Right lobe of liver (tissue), 6 donors: ENCODE measurements at regions not wholly inside any gene's neighbourhood (a gene's known extent, or its start where the extent isn't known, plus 50 kb on each side); places are given as distances from the start of the nearest gene placed in this dataset.

Experiments
- ATAC-seq, 4 donors: fragments of 200-7000 bp; cut with Tn5 transposase; one replicate each; pipeline ENCODE4 v1.9.1; 2020; ENCODE audit warnings: mild to moderate bottlenecking in 4 of 4, moderate library complexity in 4 of 4
- DNase-seq, 3 donors: peaks; one replicate each; pipeline ENCODE4 v3.0.0-alpha.2; 2020
- H3K27ac ChIP-seq, 3 donors: fragments of 200-600 bp; one replicate each; pipeline ENCODE4 v1.8.0; 2022
- H3K27me3 ChIP-seq, 2 donors: fragments of 200-600 bp; one replicate each; pipeline ENCODE4 v1.8.0; 2022
- H3K36me3 ChIP-seq, 4 donors: fragments of 200-600 bp; sonication (generic) in 1 of 4; one replicate each; pipeline versions ENCODE4 v1.5.1 to v1.8.0; 2017 to 2022; ENCODE audit warnings: control low read depth in 1 of 4
- H3K4me1 ChIP-seq, 4 donors: fragments of 200-600 bp; sonication (generic) in 1 of 4; one replicate each; pipeline versions ENCODE4 v1.5.1 to v1.8.0; 2017 to 2022; ENCODE audit warnings: control low read depth in 1 of 4
- H3K4me3 ChIP-seq, 3 donors: fragments of 200-600 bp; one replicate each; pipeline ENCODE4 v1.8.0; 2022
- H3K9me3 ChIP-seq, 4 donors: fragments of 200-600 bp; sonication (generic) in 1 of 4; one replicate each; pipeline versions ENCODE4 v1.5.1 to v1.8.0; 2017 to 2022; ENCODE audit warnings: control low read depth in 1 of 4
- POLR2A ChIP-seq: fragments of 450-650 bp; IDR thresholded peaks from one replicate; pipeline ENCODE4 v1.6.1; 2017; ENCODE audit warnings: antibody characterized with exemption, mild to moderate bottlenecking
- WGBS: methylation state at CpG from one replicate; pipeline ENCODE4 v1.1.6; 2018; ENCODE audit warnings: low coverage, low lambda C conversion rate; ENCODE audit not compliant: insufficient coverage; ENCODE audit errors: missing lambda C conversion rate; 5-methylcytosine and 5-hydroxymethylcytosine counted together
- intact Hi-C, 2 donors: fragments of 100-400 bp; cut with DNase I; formaldehyde crosslinking; loops; one replicate each; pipeline versions ENCODE4 v1.11.2 to v1.14.1; 2022
- TF ChIP-seq, protein P1 (sequence below), 4 donors: fragments of 200-600 bp in 3 of 4; fragments of 450-650 bp in 1 of 4; IDR thresholded peaks; one replicate each; pipeline versions ENCODE4 v1.5.1 to v1.8.0; 2016 to 2022; ENCODE audit warnings: antibody characterized with exemption in 4 of 4, mild to moderate bottlenecking in 2 of 4
- donor health status: DM: no; HTN: yes; CAD: no.
- donor health status: DM: no; HTN: no; CAD: no.
- donor health status: DM: no; HTN: no; CAD: no.
- donor health status: DM: no; HTN: yes; CAD: no.
- donor health status: DM: no; HTN: yes; CAD: no.

DNA sequence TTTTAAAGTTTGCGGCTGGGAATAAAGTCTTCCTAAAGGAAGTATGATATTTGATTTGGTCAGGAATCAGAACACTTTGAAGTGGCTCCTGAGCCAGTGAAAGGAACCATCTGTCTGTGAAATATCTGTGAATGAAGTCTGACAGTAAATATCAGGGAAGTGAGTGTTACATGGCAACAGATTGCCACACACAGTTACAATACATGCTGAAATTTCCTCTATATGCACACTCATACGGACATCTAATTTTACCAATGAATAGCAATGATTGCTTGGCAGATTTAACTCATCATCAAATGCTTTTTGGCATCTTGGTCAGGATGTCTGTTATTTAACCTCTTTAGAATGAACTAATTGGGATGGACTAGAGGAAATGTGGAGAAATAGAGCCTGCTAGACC lies 1023.8 kb downstream of the FAT4 start:
- intact Hi-C loops = no loop called here
- H3K4me3 ChIP-seq = no peak overlapping the region
- DNase-seq (no peak), ATAC-seq (no peak)
- no peaks in the 10 kb centered on the region for H3K9me3 ChIP-seq
- no peaks in the 10 kb centered on the region for H3K4me1 ChIP-seq
- no peaks in the 10 kb centered on the region for H3K36me3 ChIP-seq
- TF ChIP-seq POLR2A = no peak
- TF ChIP-seq, protein P1, sequence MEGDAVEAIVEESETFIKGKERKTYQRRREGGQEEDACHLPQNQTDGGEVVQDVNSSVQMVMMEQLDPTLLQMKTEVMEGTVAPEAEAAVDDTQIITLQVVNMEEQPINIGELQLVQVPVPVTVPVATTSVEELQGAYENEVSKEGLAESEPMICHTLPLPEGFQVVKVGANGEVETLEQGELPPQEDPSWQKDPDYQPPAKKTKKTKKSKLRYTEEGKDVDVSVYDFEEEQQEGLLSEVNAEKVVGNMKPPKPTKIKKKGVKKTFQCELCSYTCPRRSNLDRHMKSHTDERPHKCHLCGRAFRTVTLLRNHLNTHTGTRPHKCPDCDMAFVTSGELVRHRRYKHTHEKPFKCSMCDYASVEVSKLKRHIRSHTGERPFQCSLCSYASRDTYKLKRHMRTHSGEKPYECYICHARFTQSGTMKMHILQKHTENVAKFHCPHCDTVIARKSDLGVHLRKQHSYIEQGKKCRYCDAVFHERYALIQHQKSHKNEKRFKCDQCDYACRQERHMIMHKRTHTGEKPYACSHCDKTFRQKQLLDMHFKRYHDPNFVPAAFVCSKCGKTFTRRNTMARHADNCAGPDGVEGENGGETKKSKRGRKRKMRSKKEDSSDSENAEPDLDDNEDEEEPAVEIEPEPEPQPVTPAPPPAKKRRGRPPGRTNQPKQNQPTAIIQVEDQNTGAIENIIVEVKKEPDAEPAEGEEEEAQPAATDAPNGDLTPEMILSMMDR (IDR thresholded peaks at IDR 0.05) = no peak
- 44% methylated on average over 2 of the region's 2 CpGs for WGBS
- no peaks in the 10 kb centered on the region for H3K27me3 ChIP-seq
- H3K27ac ChIP-seq = no peak overlapping the region

DNA sequence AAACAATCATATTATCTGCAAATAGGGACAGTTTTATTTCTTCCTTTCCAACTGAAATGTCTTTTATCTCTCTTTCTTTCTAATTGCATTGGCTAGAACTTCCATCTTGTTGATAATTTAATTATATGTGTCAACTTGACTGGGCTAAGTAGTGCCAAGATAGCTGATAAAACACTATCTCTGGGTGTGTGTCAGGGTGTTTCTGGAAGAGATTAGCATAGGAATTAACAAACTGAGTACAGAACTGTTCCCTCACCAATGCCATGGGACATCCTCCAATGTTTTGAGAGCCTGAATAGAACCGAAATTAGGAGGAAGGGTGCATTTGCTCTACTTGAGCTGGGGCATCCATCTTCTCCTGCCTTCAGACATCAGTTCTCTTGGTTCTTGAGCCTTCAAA lies 1027.2 kb downstream of the FAT4 start:
- intact Hi-C loops = no loop called here
- H3K27ac ChIP-seq = no peak overlapping the region
- ATAC-seq (no peak), DNase-seq (no peak)
- no peaks in the 10 kb centered on the region for H3K9me3 ChIP-seq
- H3K4me3 ChIP-seq = no peak overlapping the region
- no peaks in the 10 kb centered on the region for H3K27me3 ChIP-seq
- H3K36me3 ChIP-seq = no peaks in the 10 kb centered on the region
- no peak for TF ChIP-seq POLR2A
- TF ChIP-seq, protein P1 (IDR thresholded peaks at IDR 0.05) = no peak
- H3K4me1 ChIP-seq = no peaks in the 10 kb centered on the region
- WGBS = 38% methylated on average over 1 of the region's 1 CpG

DNA sequence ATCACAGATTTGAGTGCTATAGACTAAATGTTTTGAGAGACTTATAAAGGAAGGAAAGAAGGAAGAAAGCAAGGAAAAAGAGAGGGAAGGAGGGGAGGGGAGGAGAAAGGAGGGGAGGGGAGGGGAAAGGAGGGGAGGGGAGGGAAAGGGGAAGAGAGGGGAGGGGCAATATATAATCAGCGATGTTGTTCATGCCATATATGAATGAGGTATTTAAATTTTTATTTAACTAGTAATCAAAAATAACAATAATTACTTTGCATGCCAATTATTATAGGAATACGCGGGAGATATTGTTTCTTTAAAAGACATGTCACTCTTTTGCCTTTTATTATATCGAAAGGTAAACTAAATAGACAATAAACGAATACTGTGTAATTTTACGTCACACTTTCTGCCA lies 1029.7 kb downstream of the FAT4 start:
- no peaks in the 10 kb centered on the region for H3K4me1 ChIP-seq
- no peaks in the 10 kb centered on the region for H3K9me3 ChIP-seq
- intact Hi-C loops = no loop called here
- TF ChIP-seq, protein P1 (IDR thresholded peaks at IDR 0.05) = no peak
- TF ChIP-seq POLR2A = no peak
- WGBS = 66% methylated on average over 6 of the region's 6 CpGs
- no peak for ATAC-seq
- H3K4me3 ChIP-seq = no peak overlapping the region
- H3K27ac ChIP-seq = no peak overlapping the region
- DNase-seq = no peak
- no peaks in the 10 kb centered on the region for H3K27me3 ChIP-seq
- no peaks in the 10 kb centered on the region for H3K36me3 ChIP-seq

DNA sequence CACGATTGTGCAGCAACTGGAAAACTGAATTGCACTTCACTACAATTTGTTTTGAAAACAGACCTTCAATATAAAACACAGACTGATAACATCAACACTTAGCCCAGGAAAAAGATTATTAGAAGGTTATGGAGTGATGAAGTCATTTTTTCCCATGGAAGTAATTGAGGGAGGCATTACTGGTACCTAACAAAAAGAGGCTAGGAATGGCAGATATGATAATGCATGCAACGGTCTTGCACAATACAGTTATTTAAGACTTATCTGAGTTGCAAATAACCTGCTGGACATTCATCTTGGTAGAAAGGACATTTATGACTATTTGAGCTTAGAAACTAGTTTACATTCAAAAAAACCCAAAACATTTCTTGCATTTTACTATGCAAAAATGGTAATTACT lies 1031.9 kb downstream of the FAT4 start:
- no peaks in the 10 kb centered on the region for H3K4me1 ChIP-seq
- H3K27me3 ChIP-seq = no peaks in the 10 kb centered on the region
- no peaks in the 10 kb centered on the region for H3K36me3 ChIP-seq
- ATAC-seq (no peak), DNase-seq (no peak)
- 36% methylated on average over 2 of the region's 2 CpGs for WGBS
- TF ChIP-seq, protein P1 (IDR thresholded peaks at IDR 0.05) = no peak
- no peak for TF ChIP-seq POLR2A
- H3K9me3 ChIP-seq = no peaks in the 10 kb centered on the region
- no peak overlapping the region for H3K4me3 ChIP-seq
- H3K27ac ChIP-seq = no peak overlapping the region
- intact Hi-C loops = no loop called here

DNA sequence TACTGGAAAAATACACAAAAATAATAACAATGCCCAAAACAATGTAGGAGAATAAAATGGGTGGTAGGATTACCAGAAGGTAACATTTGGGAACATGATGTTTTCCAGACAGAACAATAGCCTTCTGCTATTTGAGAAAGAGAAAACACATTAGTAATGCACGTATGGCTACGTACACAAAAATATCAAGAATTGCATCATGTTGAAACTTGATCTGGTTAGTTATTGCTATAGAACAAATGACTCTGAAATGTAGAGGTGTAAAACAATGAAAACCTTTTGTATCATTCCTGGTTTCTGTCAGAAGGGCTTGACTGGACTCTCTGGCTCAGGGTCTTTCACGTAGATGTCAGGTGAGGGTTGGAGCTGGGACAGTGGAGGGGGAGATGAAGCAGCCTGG lies 1040.0 kb downstream of the FAT4 start:
- Histone ChIP-seq H3K4me3 (no peak overlapping the region), H3K27me3 (no peaks in the 10 kb centered on the region), H3K9me3 (no peaks in the 10 kb centered on the region), H3K4me1 (no peaks in the 10 kb centered on the region), H3K27ac (no peak overlapping the region), H3K36me3 (no peaks in the 10 kb centered on the region)
- no peak for TF ChIP-seq POLR2A
- TF ChIP-seq, protein P1 (IDR thresholded peaks at IDR 0.05) = no peak
- intact Hi-C loops = no loop called here
- WGBS = 61% methylated on average over 3 of the region's 3 CpGs
- DNase-seq (no peak), ATAC-seq (no peak)
